Ovary (tissue), 7 donors: ENCODE measurements at regions not wholly inside any gene's neighbourhood (a gene's known extent, or its start where the extent isn't known, plus 50 kb on each side); places are given as distances from the start of the nearest gene placed in this dataset. TPM values are rescaled to one million over a fixed set of nuclear protein-coding genes. Genes with fewer than 3 reads are reported as not detected.

Experiments
- DNase-seq, 5 donors: peaks; one replicate each; pipeline ENCODE4 v3.0.0-alpha.2; 2019 to 2020
- H3K27ac ChIP-seq, 2 donors: fragments of 200-600 bp; one replicate each; pipeline versions ENCODE4 v1.5.1 to v1.8.0; 2019 to 2022
- H3K27me3 ChIP-seq: fragments of 200-600 bp; one replicate; pipeline ENCODE4 v1.8.0; 2022
- H3K36me3 ChIP-seq: fragments of 200-600 bp; sonication (generic); one replicate; pipeline ENCODE4 v1.5.1; 2019
- H3K4me1 ChIP-seq: one replicate; pipeline ENCODE4 v1.8.1; 2013; ENCODE audit warnings: mild to moderate bottlenecking, moderate library complexity; ENCODE audit not compliant: insufficient read depth
- H3K4me3 ChIP-seq: fragments of 200-600 bp; sonication (generic); one replicate; pipeline ENCODE4 v1.5.1; 2017
- H3K9me3 ChIP-seq, 2 donors: fragments of 200-600 bp in 1 of 2; sonication (generic) in 1 of 2; one replicate each; pipeline versions ENCODE4 v1.5.1 to v1.8.1; 2013 to 2019; ENCODE audit warnings: mild to moderate bottlenecking in 1 of 2, moderate library complexity in 1 of 2
- CTCF ChIP-seq, 3 donors: fragments of 450-650 bp in 2 of 3; fragments of 200-600 bp in 1 of 3; IDR thresholded peaks; one replicate each; pipeline versions ENCODE4 v1.5.1 to v1.8.0; 2016 to 2022; ENCODE audit warnings: antibody characterized with exemption in 3 of 3, mild to moderate bottlenecking in 1 of 3
- EP300 ChIP-seq: sonication (generic); formaldehyde crosslinking; IDR thresholded peaks from one replicate; pipeline ENCODE4 v1.6.1; 2017; ENCODE audit warnings: antibody characterized with exemption
- POLR2A ChIP-seq: fragments of 450-650 bp; IDR thresholded peaks from one replicate; pipeline ENCODE4 v1.6.1; 2017; ENCODE audit warnings: antibody characterized with exemption, mild to moderate bottlenecking, moderate library complexity
- WGBS, 3 donors: extraction: QIAGEN DNeasy Blood & Tissue Kit in 1 of 3; methylation state at CpG; one replicate each; pipeline versions ENCODE4 v1.1.5 to v1.1.7; 2013 to 2017; 5-methylcytosine and 5-hydroxymethylcytosine counted together
- intact Hi-C, 4 donors: fragments of 100-400 bp; cut with DNase I; formaldehyde crosslinking; loops; one replicate each; pipeline versions ENCODE4 v1.11.0 to v1.15.1; 2022 to 2023
- small RNA-seq: library from RNA; depleted of rRNA; stranded (forward); fragments of <200 nt; gene quantifications from one replicate; pipeline ENCODE3, GENCODE V24; 2016
- donor health status: DM: no; HTN: no; CAD: no; lungs with moderate emphysema.
- donor health status: DM: no; HTN: no; CAD: no.
- donor health status: Bipolar disorder and iron deficiency.
- donor health status: DM: no; HTN: no; CAD: no.
- donor health status: DM: yes; HTN: yes; CAD: no.

GRCh38 chrX:141301017-141301416 lies 58.7 kb upstream of the SPANXC start:
- intact Hi-C loops = no loop called here
- H3K4me1 ChIP-seq = no peaks in the 10 kb centered on the region
- no peak for DNase-seq
- no peak overlapping the region for H3K27ac ChIP-seq
- no peaks in the 10 kb centered on the region for H3K27me3 ChIP-seq
- no peaks in the 10 kb centered on the region for H3K9me3 ChIP-seq
- no peak overlapping the region for H3K4me3 ChIP-seq
- no peaks in the 10 kb centered on the region for H3K36me3 ChIP-seq
- TF ChIP-seq POLR2A (no peak), EP300 (no peak), CTCF (IDR thresholded peaks at IDR 0.05) (no peak)
- WGBS, 3 donors = 58 to 67% (median 60%) methylated on average over 5 of the region's 5 CpGs

Small RNA genes in the stretch of these regions (small RNA-seq; reads per million reads assigned to genes)
- not detected for gene AC234779.1
